K562 (cell line): ENCODE measurements at regions not wholly inside any gene's neighbourhood (a gene's known extent, or its start where the extent isn't known, plus 50 kb on each side); places are given as distances from the start of the nearest gene placed in this dataset.

Experiments
- ATAC-seq: fragments of 200-7000 bp; cut with Tn5 transposase; 3 replicates; pipeline ENCODE4 v1.9.1; 2020; ENCODE audit warnings: moderate library complexity
- BruUV-seq: library from RNA; stranded (reverse); fragments of 400-500 nt; replicated peaks from 2 replicates; lab custom pipeline; 2021; lab: Mats Ljungman, UMichigan
- CTCF ChIA-PET: fragments of 300-600 bp; formaldehyde crosslinking; extraction: SDS; loops from one replicate; lab custom pipeline; 2021; ENCODE audit warnings: low intra/inter-chr PET ratio; lab: Yijun Ruan, JAX
- POLR2A ChIA-PET: fragments of 300-600, 350-650 bp; sonication (Branson Sonifier 250); formaldehyde crosslinking; extraction: SDS; loops from one replicate; lab custom pipeline; 2021; ENCODE audit warnings: antibody characterized with exemption, inconsistent platforms; lab: Yijun Ruan, JAX
- DNase-seq, 4 experiments: peaks; one replicate each; pipeline versions ENCODE4 v3.0.0 to v3.0.0-alpha.2; 2011 to 2018; ENCODE audit warnings: low spot score in 3 of 4, mixed read lengths in 3 of 4; ENCODE audit errors: extremely low read depth in 1 of 4
- FAIRE-seq: peaks from 2 replicates; lab custom pipeline; 2011; peaks lifted over from hg19 to GRCh38; lab: Jason Lieb, UNC
- H2AFZ ChIP-seq: 2 replicates; pipeline ENCODE4 v1.6.0; 2011; ENCODE audit warnings: low read depth, low read length, control low read depth, inconsistent platforms
- H3K27ac ChIP-seq: fragments of 200-600 bp; 3 replicates; pipeline ENCODE4 v1.8.0; 2011; ENCODE audit warnings: low read depth, mild to moderate bottlenecking, control low read depth, inconsistent platforms, low read length, moderate library complexity, mixed read lengths; ENCODE audit errors: extremely low read depth
- H3K27me3 ChIP-seq, 2 experiments: fragments of 300-600 bp in 1 of 2; 2 replicates in 1 of 2; 3 replicates in 1 of 2; pipeline versions ENCODE4 v1.6.0 to v1.8.0; 2011; ENCODE audit warnings: inconsistent platforms in 2 of 2, low read length in 2 of 2, mild to moderate bottlenecking in 1 of 2, mixed read lengths in 1 of 2, moderate library complexity in 1 of 2; ENCODE audit not compliant: control insufficient read depth in 2 of 2, insufficient read depth in 2 of 2
- H3K36me3 ChIP-seq: fragments of 300-600 bp; 3 replicates; pipeline ENCODE4 v1.8.0; 2011; ENCODE audit warnings: mild to moderate bottlenecking, low read length, inconsistent platforms; ENCODE audit not compliant: control insufficient read depth, insufficient read depth
- H3K4me1 ChIP-seq, 2 experiments: fragments of 200-600 bp in 1 of 2; replicated peaks in 1 of 2; 2 replicates in 1 of 2; 3 replicates in 1 of 2; pipeline versions ENCODE4 v1.5.1 to v1.8.0; 2011; ENCODE audit warnings: inconsistent platforms in 2 of 2, low read length in 2 of 2, mild to moderate bottlenecking in 1 of 2, mixed read lengths in 1 of 2, moderate library complexity in 1 of 2; ENCODE audit not compliant: control insufficient read depth in 2 of 2, insufficient read depth in 2 of 2
- H3K4me2 ChIP-seq: 2 replicates; pipeline ENCODE4 v1.6.1; 2011; ENCODE audit warnings: low read length, control low read depth, inconsistent platforms, mixed read lengths; ENCODE audit not compliant: insufficient read depth
- H3K4me3 ChIP-seq: fragments of 200-600 bp; sonication (generic), shearing (Covaris generic); 2 replicates; pipeline ENCODE4 v1.5.1; 2016; ENCODE audit warnings: control low read depth, inconsistent platforms
- H3K79me2 ChIP-seq: fragments of 200-600 bp; 3 replicates; pipeline ENCODE4 v1.8.0; 2011; ENCODE audit warnings: low read length, inconsistent platforms; ENCODE audit not compliant: control insufficient read depth, insufficient read depth
- H3K9ac ChIP-seq, 2 experiments: 2 replicates each; pipeline versions ENCODE4 v1.6.0 to v1.6.1; 2011; ENCODE audit warnings: low read depth in 2 of 2, low read length in 2 of 2, control low read depth in 1 of 2, inconsistent platforms in 1 of 2, mild to moderate bottlenecking in 1 of 2, mixed read lengths in 1 of 2; ENCODE audit not compliant: insufficient read depth in 1 of 2
- H3K9me1 ChIP-seq: one replicate; pipeline ENCODE4 v1.6.0; 2011; ENCODE audit warnings: inconsistent platforms, mild to moderate bottlenecking, low read length, moderate library complexity; ENCODE audit not compliant: control insufficient read depth, insufficient read depth
- H3K9me3 ChIP-seq: replicated peaks from 2 replicates; pipeline ENCODE4 v1.5.1; 2011; ENCODE audit warnings: low read depth, low read length, inconsistent platforms; ENCODE audit not compliant: control insufficient read depth, insufficient read depth
- H4K20me1 ChIP-seq: replicated peaks from 2 replicates; pipeline ENCODE4 v1.6.1; 2011; ENCODE audit warnings: low read length, inconsistent platforms, mixed read lengths; ENCODE audit not compliant: control insufficient read depth, insufficient read depth
- BRCA1 ChIP-seq, 2 experiments: fragments of 450-650 bp in 1 of 2; sonication (generic) in 1 of 2; formaldehyde crosslinking in 1 of 2; IDR thresholded peaks; 2 replicates each; pipeline versions ENCODE4 v1.5.0 to v1.6.1; 2017 to 2020; ENCODE audit warnings: mild to moderate bottlenecking in 1 of 2, missing genetic modification reagents in 1 of 2
- CBFA2T3 ChIP-seq: fragments of 450-650 bp; IDR thresholded peaks from 2 replicates; pipeline ENCODE4 v1.6.1; 2017
- GABPB1 ChIP-seq: sonication (generic); formaldehyde crosslinking; IDR thresholded peaks from 2 replicates; pipeline ENCODE4 v1.8.0; 2022; ENCODE audit warnings: mild to moderate bottlenecking, missing genetic modification reagents
- SMAD4 ChIP-seq: fragments of 250-450 bp; sonication (Bioruptor Pico); conservative IDR thresholded peaks from 2 replicates; pipeline ENCODE4 v1.8.0; 2021; ENCODE audit warnings: inconsistent platforms, mild to moderate bottlenecking, moderate library complexity
- ZEB2 ChIP-seq: fragments of 450-650 bp; IDR thresholded peaks from 2 replicates; pipeline ENCODE4 v1.6.1; 2016
- WGBS: fragments of 100-300 bp; shearing (Covaris generic); methylation state at CpG from one replicate; pipeline ENCODE4 v1.1.6; 2016; ENCODE audit warnings: low coverage, mixed read lengths; ENCODE audit not compliant: insufficient coverage; ENCODE audit errors: missing lambda C conversion rate; 5-methylcytosine and 5-hydroxymethylcytosine counted together
- in situ Hi-C: fragments of 300-500 bp; cut with MboI; formaldehyde crosslinking; loops from 4 replicates; pipeline ENCODE4 v1.15.0; 2018; ENCODE audit warnings: inconsistent platforms, mixed read lengths
- intact Hi-C: fragments of 100-400 bp; cut with micrococcal nuclease; formaldehyde crosslinking; loops from 2 replicates; pipeline ENCODE4 v1.14.2; 2022
- TF ChIP-seq, protein P1 (sequence below): fragments of 250-450 bp; sonication (Bioruptor Pico); IDR thresholded peaks from 2 replicates; pipeline ENCODE4 v1.4.0; 2020; ENCODE audit warnings: borderline replicate concordance
- TF ChIP-seq, protein P2 (sequence below): sonication (generic); formaldehyde crosslinking; IDR thresholded peaks from 2 replicates; pipeline ENCODE4 v1.8.0; 2023; ENCODE audit warnings: mild to moderate bottlenecking, missing genetic modification reagents
- TF ChIP-seq, protein P3 (sequence below): fragments of 450-650 bp; IDR thresholded peaks from 2 replicates; pipeline ENCODE4 v1.6.1; 2018; ENCODE audit not compliant: partially characterized antibody

DNA sequence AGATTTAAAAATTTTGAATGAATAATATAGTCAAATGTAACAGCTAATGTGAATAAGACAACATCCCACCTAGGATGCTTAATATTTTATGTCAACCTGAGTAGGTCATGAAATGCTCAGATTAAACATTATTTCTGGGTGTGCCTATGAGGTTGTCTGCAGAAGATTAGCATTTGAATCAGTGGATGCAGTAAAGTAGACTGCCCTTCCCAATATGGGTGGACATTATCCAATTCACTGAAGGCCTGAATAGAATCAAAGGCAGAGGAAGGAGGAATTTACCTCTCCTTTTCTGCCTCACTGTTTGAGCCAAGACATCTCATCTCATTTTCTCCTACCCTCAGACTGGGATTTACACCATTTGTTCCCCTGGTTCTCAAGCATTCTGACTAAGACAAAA, 1582.3 kb downstream of the EFNA5 start:
- H3K4me3 ChIP-seq = no peak overlapping the region
- no peaks in the 10 kb centered on the region for H4K20me1 ChIP-seq
- no peak overlapping the region for H3K4me2 ChIP-seq
- no peaks in the 10 kb centered on the region for H3K9me3 ChIP-seq
- in situ Hi-C loops = no loop called here
- H3K36me3 ChIP-seq = no peaks in the 10 kb centered on the region
- no peak for FAIRE-seq
- POLR2A ChIA-PET = no interaction called here
- no TSS peak for BruUV-seq
- no peak overlapping the region for H3K9ac ChIP-seq
- no peak overlapping the region for H3K27ac ChIP-seq
- H2AFZ ChIP-seq = no peak overlapping the region
- H3K9me1 ChIP-seq = no peaks in the 10 kb centered on the region
- TF ChIP-seq GABPB1 = no peak
- no peak for TF ChIP-seq BRCA1 (IDR thresholded peaks at IDR 0.05)
- no peak for TF ChIP-seq BRCA1 (CRISPR knock-in tag; IDR thresholded peaks at IDR 0.05)
- TF ChIP-seq, all 486 proteins: peak for 0
- Histone ChIP-seq H3K4me1 (no peaks in the 10 kb centered on the region), H3K27me3 (no peaks in the 10 kb centered on the region), H3K79me2 (no peaks in the 10 kb centered on the region)
- intact Hi-C loops = no loop called here
- ATAC-seq (no peak), DNase-seq (no peak)
- CTCF ChIA-PET = no interaction called here

DNA sequence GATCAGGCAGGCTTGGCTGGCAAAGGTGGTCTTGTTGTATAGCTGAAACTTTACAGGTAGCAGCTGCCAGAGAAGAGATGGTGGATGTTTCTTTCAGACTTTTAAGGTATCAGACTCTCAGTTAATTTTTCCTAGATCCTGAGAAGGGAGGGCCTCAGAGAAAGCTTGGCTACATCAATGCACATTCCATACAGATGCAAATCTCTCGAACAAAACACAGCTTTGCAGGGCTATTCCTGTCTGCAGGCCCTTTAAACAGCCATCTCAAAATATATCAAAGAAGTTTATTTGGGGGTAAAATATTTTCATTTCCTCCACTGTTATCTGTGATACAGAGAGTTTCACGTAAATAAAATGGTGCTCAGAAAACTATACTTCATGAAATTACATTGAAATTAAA, 1584.4 kb downstream of the EFNA5 start:
- Histone ChIP-seq H3K27ac (no peak overlapping the region), H4K20me1 (no peaks in the 10 kb centered on the region), H3K4me3 (no peak overlapping the region), H3K4me1 (no peaks in the 10 kb centered on the region), H3K36me3 (no peaks in the 10 kb centered on the region), H3K79me2 (no peaks in the 10 kb centered on the region), H3K4me2 (no peak overlapping the region), H3K27me3 (no peaks in the 10 kb centered on the region), H3K9ac (no peak overlapping the region), H2AFZ (no peak overlapping the region), H3K9me3 (no peaks in the 10 kb centered on the region), H3K9me1 (no peaks in the 10 kb centered on the region)
- ATAC-seq (no peak), DNase-seq (no peak), FAIRE-seq (no peak)
- intact Hi-C loops = no loop called here
- CTCF ChIA-PET = no interaction called here
- BruUV-seq = no TSS peak
- POLR2A ChIA-PET = no interaction called here
- in situ Hi-C loops = no loop called here
- WGBS = 3% methylated on average over 2 of the region's 2 CpGs
- no peak for TF ChIP-seq SMAD4 (CRISPR knock-in tag)
- TF ChIP-seq, protein P1, sequence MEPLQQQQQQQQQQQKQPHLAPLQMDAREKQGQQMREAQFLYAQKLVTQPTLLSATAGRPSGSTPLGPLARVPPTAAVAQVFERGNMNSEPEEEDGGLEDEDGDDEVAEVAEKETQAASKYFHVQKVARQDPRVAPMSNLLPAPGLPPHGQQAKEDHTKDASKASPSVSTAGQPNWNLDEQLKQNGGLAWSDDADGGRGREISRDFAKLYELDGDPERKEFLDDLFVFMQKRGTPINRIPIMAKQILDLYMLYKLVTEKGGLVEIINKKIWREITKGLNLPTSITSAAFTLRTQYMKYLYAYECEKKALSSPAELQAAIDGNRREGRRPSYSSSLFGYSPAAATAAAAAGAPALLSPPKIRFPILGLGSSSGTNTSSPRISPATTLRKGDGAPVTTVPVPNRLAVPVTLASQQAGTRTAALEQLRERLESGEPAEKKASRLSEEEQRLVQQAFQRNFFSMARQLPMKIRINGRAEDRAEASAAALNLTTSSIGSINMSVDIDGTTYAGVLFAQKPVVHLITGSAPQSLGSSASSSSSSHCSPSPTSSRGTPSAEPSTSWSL (CRISPR knock-in tag) = no peak
- no peak for TF ChIP-seq ZEB2
- TF ChIP-seq, protein P2, sequence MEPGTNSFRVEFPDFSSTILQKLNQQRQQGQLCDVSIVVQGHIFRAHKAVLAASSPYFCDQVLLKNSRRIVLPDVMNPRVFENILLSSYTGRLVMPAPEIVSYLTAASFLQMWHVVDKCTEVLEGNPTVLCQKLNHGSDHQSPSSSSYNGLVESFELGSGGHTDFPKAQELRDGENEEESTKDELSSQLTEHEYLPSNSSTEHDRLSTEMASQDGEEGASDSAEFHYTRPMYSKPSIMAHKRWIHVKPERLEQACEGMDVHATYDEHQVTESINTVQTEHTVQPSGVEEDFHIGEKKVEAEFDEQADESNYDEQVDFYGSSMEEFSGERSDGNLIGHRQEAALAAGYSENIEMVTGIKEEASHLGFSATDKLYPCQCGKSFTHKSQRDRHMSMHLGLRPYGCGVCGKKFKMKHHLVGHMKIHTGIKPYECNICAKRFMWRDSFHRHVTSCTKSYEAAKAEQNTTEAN (CRISPR knock-in tag) = no peak
- TF ChIP-seq CBFA2T3 = no peak
- TF ChIP-seq, protein P3, sequence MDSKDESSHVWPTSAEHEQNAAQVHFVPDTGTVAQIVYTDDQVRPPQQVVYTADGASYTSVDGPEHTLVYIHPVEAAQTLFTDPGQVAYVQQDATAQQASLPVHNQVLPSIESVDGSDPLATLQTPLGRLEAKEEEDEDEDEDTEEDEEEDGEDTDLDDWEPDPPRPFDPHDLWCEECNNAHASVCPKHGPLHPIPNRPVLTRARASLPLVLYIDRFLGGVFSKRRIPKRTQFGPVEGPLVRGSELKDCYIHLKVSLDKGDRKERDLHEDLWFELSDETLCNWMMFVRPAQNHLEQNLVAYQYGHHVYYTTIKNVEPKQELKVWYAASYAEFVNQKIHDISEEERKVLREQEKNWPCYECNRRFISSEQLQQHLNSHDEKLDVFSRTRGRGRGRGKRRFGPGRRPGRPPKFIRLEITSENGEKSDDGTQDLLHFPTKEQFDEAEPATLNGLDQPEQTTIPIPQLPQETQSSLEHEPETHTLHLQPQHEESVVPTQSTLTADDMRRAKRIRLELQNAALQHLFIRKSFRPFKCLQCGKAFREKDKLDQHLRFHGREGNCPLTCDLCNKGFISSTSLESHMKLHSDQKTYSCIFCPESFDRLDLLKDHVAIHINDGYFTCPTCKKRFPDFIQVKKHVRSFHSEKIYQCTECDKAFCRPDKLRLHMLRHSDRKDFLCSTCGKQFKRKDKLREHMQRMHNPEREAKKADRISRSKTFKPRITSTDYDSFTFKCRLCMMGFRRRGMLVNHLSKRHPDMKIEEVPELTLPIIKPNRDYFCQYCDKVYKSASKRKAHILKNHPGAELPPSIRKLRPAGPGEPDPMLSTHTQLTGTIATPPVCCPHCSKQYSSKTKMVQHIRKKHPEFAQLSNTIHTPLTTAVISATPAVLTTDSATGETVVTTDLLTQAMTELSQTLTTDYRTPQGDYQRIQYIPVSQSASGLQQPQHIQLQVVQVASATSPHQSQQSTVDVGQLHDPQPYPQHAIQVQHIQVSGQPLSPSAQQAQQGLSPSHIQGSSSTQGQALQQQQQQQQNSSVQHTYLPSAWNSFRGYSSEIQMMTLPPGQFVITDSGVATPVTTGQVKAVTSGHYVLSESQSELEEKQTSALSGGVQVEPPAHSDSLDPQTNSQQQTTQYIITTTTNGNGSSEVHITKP = no peak
